Prostate gland (tissue), 2 donors: ENCODE measurements at regions not wholly inside any gene's neighbourhood (a gene's known extent, or its start where the extent isn't known, plus 50 kb on each side); places are given as distances from the start of the nearest gene placed in this dataset.

ENCODE experiments used
- CTCF ChIP-seq, 4 experiments: fragments of 200-600 bp in 2 of 4; fragments of 450-650 bp in 2 of 4; sonication (generic) in 2 of 4; IDR thresholded peaks; 1 replicate in 3 of 4; 2 replicates in 1 of 4; pipeline ENCODE4 v1.5.1; 2016 to 2019; ENCODE audit warnings: antibody characterized with exemption in 4 of 4, mild to moderate bottlenecking in 2 of 4, moderate library complexity in 2 of 4
- POLR2A ChIP-seq: fragments of 450-650 bp; IDR thresholded peaks from one replicate; pipeline ENCODE4 v1.6.1; 2016; ENCODE audit warnings: antibody characterized with exemption, mild to moderate bottlenecking

GRCh38 chr12:114996382-114996781, 312.4 kb upstream of the TBX3 start:
- TF ChIP-seq CTCF (IDR thresholded peaks at IDR 0.05) (no peak), POLR2A (no peak)
